Right renal cortex interstitium (tissue), 3 donors: ENCODE measurements at regions not wholly inside any gene's neighbourhood (a gene's known extent, or its start where the extent isn't known, plus 50 kb on each side); places are given as distances from the start of the nearest gene placed in this dataset.

ENCODE experiments used
- DNase-seq, 3 donors: peaks; one replicate each; pipeline ENCODE4 v3.0.0-alpha.2; 2013; ENCODE audit warnings: low read depth in 3 of 3, low spot score in 2 of 3

DNA sequence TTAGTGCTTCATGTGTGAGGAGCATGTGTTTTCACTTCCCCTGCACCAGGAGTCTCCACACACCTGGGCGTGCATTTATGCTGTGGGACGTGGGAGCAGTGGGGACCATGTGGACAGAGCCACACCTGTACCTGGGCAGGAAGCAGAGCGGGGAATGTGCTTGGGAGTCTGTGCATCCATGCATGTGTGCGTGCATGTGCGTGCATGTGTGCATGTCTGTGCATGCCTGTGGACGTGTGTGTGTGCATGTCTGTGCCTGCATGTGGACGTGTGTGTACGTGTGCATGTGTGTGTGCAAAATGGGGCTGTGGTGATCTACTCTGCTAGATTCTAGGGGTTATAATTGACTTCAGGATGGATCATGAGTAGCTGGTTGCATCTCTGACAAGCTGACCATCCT lies 224.0 kb upstream of the GMDS start:
- no peak for DNase-seq

- no peak for DNase-seq
These were observed 223.2 kb upstream of the GMDS start for GRCh38 chr6:2468601-2468955.

DNA sequence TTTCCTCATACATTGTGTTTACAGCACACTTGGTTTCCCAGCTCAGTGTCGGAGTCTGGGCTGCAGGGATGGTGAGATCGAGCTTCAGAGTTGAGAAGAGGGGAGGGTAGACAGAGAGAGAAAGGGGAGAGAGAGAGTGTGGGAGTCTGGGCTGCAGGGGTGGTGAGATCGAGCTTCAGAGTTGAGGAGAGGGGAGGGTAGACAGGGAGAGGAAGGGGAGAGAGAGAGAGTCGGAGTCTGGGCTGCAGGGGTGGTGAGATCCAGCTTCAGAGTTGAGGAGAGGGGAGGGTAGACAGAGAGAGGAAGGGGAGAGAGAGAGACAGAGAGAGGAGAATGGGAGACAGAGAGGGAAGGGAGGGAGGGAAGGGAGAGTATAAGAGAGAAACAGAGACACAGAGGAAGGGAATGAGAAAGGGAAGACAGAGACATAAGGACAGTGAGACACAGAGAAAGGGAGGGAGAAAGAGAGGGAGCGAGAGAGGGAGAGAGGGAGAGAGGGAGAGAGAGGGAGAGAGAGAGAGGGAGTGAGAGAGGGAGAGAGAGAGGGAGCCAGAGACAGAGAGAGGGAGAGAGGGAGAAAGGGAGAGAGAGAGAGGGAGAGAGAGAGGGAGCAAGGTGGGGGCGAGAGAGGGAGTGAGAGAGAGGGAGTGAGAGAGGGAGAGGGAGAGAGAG lies 222.7 kb upstream of the GMDS start:
- DNase-seq, result no peak

DNA sequence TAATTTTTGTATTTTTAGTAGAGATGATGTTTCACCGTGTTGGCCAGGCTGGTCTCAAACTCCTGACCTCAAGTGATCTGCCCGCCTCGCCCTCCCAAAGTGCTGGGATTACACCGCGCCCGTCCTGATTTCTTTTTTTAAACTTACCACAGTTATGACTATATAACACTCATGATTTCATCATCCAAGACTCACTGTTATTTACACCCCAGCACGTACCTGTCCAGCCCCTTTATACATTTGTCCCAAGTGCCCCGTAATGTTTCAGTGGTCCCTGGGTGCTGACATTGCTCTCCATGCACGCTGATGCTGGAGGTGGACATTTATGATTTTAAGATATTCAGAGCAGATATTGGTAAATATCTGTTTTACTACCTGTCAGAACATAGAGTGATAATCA lies 219.9 kb upstream of the GMDS start:
- no peak for DNase-seq

GRCh38 chr6:2464641-2465040 lies 219.2 kb upstream of the GMDS start:
- no peak for DNase-seq

DNA sequence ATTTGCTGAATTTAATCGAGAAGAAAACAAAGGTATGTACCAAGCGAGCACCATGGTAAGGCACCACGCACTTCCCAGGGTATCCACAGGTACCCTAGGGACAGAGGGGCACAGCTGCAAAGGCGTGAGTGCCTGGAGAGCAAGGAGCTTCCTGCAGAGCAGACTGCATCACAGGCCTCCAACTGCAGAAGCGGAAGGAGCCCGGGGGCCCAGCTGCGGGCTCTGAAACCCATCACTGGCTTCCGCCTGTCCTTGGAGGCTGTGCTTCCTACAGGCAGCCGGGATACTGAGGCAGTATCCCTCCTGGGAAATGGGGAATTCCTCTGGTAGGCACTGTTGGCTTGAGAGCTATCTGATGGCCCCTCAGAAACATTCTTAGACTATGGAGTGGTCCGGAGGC lies 217.4 kb upstream of the GMDS start:
- DNase-seq, result no peak

DNA sequence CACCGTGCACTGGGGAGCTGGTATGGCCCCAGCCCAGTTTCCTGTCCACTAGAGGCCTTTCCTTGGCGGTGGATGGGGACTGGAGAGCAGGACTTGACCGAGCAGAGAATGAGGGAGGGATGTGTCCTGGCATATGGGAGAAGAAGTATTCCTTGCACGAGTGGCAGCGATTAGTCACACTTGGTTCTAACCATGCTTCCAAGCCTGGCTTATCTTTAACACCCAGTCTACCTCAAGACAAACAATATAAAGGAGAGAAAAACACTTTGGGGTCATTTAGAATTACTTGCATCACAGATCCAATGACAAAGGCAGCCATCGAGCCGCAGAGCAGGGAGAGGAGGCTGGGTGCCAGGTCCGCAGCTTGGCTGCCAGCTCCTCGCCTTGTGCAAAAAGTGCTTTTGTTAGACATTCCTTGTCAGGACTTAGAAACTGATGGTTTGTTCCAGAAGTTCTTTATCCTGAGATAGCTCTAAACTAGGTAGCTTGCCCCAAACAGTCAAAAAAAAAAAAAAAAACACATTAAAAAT lies 214.9 kb upstream of the GMDS start:
- DNase-seq, result no peak

DNA sequence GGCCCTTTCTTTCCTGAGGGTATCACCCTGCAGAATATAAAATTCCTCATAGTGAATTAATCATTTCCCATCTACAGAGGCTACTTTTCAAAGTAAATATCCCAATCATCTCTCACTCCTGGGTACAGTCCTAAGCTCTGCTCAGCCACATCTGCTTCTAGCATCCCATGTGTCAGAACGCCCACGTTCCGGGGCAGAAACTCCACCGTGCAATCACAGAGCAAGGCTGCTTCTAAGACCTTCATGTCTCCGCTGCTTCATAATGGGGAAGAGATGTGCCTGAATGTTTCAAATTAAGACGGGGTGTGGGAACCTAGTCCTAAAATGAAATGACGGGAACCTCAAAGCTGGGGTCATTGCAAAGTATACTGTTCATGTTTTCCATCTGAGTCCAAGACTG lies 208.8 kb upstream of the GMDS start:
- no peak for DNase-seq

DNA sequence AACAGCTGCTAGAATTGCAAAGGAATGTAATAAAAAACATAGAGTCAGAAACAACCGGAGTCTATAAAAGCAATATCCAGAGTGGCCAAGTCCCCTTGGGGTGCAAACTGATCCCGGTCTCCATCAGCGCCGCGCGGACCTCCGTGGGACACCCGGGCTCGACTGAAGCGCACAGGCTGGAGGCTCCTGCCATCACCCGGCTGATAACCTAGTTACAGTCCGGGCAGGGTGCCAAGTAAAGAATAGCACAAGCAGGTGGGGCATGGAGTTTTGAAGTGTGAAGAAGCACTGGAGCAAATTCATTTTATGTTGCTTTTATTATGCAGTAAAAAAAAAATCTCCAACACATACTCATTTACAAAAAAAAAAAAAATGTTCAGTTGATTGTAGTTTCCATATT lies 205.1 kb upstream of the GMDS start:
- no peak for DNase-seq

GRCh38 chr6:2449572-2449940 lies 204.2 kb upstream of the GMDS start:
- DNase-seq, result no peak

DNA sequence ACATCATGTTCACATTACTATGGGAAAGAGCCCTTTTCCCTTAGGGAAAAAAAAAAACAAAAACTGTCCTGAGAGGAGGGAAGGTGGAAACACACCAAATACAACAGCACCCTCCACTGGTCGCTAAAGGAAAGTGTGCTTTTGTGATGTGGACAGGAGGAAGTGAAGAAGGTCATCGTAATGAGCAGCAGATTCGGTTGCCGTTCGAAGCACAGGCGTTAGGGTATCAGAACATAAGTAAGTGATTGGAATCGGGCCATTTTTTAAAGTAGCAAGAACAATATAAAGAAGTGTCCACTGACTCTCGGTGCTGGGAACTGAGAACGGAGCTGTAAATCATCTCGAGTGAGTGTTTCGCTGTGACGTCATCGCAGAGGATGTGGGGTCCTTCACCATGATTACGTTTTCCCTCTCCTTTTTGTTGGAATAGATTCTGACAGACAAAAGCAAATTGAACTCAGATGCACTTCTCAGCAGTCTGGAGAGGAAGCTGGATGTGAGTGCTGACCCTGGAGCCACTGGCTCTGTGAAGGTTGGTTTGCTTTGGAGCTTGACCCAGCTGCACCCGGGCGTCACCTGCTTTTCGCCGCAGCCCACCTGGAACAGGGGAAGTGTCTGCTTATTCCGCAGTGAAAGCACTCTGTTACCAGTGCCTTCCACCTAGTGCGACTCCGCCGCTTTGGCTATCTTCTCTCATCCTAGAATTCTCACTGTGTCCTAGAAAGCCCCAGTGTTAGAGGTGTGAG lies 203.6 kb upstream of the GMDS start:
- peak in 2 of 3 donors; percentile 54 to 74 for DNase-seq

DNA sequence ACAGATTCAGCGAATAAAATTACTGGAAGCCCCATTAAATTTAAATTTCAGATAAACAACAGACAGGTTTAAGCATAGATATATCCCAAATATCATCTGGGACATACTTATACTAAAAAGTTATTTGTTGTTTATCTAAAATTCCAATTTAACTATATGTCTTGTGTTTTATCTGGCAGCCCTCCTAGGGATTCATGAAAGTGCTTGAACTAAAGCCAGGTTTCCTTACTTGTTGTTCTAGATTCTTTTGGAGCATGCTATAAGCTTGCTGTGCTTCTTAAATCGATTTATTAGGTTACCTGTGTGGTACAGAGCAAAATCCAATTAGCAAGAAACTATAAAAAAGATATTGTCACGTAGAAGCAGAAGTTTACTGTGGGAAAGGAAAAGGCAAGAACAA lies 202.5 kb upstream of the GMDS start:
- DNase-seq, result no peak

DNA sequence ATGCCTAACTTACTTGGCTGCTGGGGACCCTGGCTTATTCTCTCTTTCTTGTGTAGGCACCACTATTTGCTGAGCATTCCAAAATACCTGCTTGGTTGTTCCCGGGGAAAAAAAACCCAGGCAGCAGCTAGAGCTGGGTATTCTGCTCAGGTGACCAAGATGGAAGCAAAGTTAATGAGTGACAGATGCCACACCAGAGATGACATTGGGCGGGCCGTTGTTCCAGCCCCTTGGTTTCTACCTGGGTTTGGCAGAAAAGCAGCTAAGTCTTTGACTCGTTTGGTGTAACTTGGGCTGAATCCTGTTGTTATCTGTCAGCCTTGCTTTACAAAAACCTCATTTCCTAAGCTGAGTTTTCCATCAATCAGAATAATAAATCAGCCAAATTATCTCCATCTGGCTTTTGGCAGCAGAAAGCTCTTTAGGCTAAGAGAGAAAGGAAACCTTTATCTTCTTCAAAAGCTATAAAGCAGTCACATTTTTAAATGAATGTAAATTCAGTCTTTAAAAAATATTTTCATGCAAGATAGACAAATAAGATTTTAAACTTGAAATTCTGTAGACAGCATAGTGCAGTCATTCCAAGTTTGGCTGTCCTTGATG lies 202.0 kb upstream of the GMDS start:
- DNase-seq, result no peak

DNA sequence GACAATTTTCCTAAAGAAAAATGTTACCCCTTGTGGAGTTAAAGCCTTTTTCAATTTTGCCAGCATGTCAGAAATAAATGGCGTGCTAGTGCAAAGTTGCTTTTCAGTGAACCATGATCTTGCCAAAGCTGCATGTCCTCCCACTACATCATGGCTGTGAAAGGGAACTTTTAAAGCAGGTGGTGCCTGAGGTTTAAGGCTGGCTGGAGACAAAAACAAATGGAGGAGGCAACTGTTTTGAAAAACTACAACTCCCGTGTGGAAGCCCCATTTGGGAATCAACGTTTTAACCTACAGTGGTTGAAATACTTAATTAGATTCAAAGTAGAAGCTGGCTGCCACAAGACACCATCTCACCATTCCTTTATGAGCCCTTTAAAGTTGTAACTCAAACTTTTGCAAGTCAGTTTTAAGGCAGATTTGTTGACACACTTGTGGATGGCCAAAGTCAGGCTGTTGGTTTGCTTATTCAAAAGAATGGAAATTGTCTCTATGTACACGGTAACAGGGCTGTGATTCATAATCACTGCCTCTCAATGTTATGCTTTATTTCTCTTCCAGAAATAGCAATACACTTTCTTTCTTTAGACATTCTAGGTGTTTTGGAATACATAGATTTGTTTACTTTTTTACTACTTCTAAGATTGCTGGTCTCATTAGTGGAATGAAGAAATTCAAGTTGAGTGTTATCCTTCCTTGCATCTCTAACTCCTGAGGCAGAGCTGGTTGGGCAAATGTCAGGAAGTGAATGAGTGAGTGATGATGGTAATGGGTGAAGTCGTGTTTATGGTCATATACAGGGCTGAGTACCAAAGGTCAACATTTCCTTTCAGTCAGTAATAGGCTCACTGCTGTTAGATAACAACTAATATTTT lies 196.4 kb upstream of the GMDS start:
- no peak for DNase-seq

GRCh38 chr6:2440516-2440915 lies 195.1 kb upstream of the GMDS start:
- no peak for DNase-seq

- DNase-seq, result no peak
These were observed 194.2 kb upstream of the GMDS start for GRCh38 chr6:2439632-2440031.

GRCh38 chr6:2439082-2439481 lies 193.7 kb upstream of the GMDS start:
- DNase-seq, result no peak

- DNase-seq, result no peak
These were observed 191.2 kb upstream of the GMDS start for GRCh38 chr6:2436410-2437154.

DNA sequence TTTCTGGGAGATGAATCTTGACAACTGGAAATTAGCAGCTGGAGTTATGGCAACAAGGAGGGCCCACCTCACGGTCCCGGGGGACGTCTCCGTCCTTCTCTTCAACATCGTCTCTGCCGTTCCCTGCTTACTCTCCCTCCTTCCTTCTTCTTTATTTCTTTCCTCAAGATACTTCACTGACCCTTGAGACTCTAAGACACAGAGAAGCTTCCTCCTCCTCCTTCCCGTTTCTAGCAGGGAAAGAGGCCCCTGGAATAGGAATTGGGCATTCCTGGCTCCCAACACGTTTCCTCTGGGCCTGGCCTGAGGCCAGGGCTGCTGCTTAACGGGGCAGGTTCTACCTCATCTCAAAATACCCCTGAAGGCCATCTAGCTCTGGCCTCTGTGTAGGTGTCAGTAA lies 189.9 kb upstream of the GMDS start:
- no peak for DNase-seq

DNA sequence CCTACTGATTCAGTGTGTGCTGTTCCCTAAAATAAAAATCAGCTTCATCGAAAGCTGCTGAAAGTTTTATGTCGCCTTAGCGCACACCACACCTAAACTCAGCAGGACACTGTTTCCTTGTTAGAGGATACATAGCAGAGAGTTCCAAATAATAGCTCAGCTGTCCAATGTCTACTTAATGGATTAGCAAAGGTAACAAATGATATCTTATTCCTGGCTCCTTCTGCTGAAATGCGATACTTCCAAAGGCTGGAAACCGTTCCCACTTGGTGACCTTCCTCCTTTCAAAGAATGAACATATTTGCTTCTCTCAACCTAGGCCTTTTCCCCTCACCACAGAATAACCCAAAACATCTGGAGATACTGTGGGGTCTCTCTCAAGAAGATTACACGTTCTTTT lies 189.5 kb upstream of the GMDS start:
- DNase-seq, result no peak
